ENCODE measurements at regions not wholly inside any gene's neighbourhood (a gene's known extent, or its start where the extent isn't known, plus 50 kb on each side); places are given as distances from the start of the nearest gene placed in this dataset.

GRCh38 chr10:124238367-124238766 is 145.0 kb upstream of the CHST15 start:
- Histone ChIP-seq H3K9ac (ENCODE audit: low read depth in 1 of 2, low read length in 2 of 2) (no peak overlapping the region), H3K4me1 (ENCODE audit: control insufficient read depth in 1 of 2, insufficient read depth in 2 of 2, low read length in 2 of 2) (no peaks in the 10 kb centered on the region), H3K4me3 (ENCODE audit: low read depth in 1 of 2, low read length in 2 of 2) (no peak overlapping the region)

GRCh38 chr10:124237282-124237961 is 144.0 kb upstream of the CHST15 start:
- Histone ChIP-seq H3K9ac (ENCODE audit: low read depth in 1 of 2, low read length in 2 of 2) (no peak overlapping the region), H3K36me3 (ENCODE audit: control insufficient read depth in 1 of 2, insufficient read depth in 2 of 2, low read length in 2 of 2) (no peaks in the 10 kb centered on the region)

More at GRCh38 chr10:124238367-124238766, 145.0 kb upstream of the CHST15 start:
- Histone ChIP-seq H3K27me3 (ENCODE audit: control insufficient read depth in 1 of 2, insufficient read depth in 2 of 2, low read length in 2 of 2) (no peaks in the 10 kb centered on the region), H3K9me3 (ENCODE audit: control insufficient read depth in 1 of 2, low read length in 2 of 2) (no peaks in the 10 kb centered on the region), H3K27ac (ENCODE audit: low read depth, low read length) (no peak overlapping the region), H3K36me3 (ENCODE audit: control insufficient read depth in 1 of 2, insufficient read depth in 2 of 2, low read length in 2 of 2) (no peaks in the 10 kb centered on the region)

GRCh38 chr10:124236816-124237215 is 143.4 kb upstream of the CHST15 start:
- no peaks in the 10 kb centered on the region for H3K27me3 ChIP-seq (ENCODE audit: control insufficient read depth in 1 of 2, insufficient read depth in 2 of 2, low read length in 2 of 2)
- H3K4me1 ChIP-seq (ENCODE audit: control insufficient read depth in 1 of 2, insufficient read depth in 2 of 2, low read length in 2 of 2) = no peaks in the 10 kb centered on the region
- no peak overlapping the region for H3K9ac ChIP-seq (ENCODE audit: low read depth in 1 of 2, low read length in 2 of 2)
- H3K36me3 ChIP-seq (ENCODE audit: control insufficient read depth in 1 of 2, insufficient read depth in 2 of 2, low read length in 2 of 2) = no peaks in the 10 kb centered on the region
- H3K27ac ChIP-seq (ENCODE audit: low read depth, low read length) = no peak overlapping the region
- H3K4me3 ChIP-seq (ENCODE audit: low read depth in 1 of 2, low read length in 2 of 2) = no peak overlapping the region
- no peaks in the 10 kb centered on the region for H3K9me3 ChIP-seq (ENCODE audit: control insufficient read depth in 1 of 2, low read length in 2 of 2)

More at GRCh38 chr10:124237282-124237961, 144.0 kb upstream of the CHST15 start:
- H3K27me3 ChIP-seq (ENCODE audit: control insufficient read depth in 1 of 2, insufficient read depth in 2 of 2, low read length in 2 of 2) = no peaks in the 10 kb centered on the region
- H3K27ac ChIP-seq (ENCODE audit: low read depth, low read length) = no peak overlapping the region
- no peak overlapping the region for H3K4me3 ChIP-seq (ENCODE audit: low read depth in 1 of 2, low read length in 2 of 2)
- H3K4me1 ChIP-seq (ENCODE audit: control insufficient read depth in 1 of 2, insufficient read depth in 2 of 2, low read length in 2 of 2) = no peaks in the 10 kb centered on the region
- H3K9me3 ChIP-seq (ENCODE audit: control insufficient read depth in 1 of 2, low read length in 2 of 2) = no peaks in the 10 kb centered on the region

- no peak overlapping the region for H3K27ac ChIP-seq (ENCODE audit: low read depth, low read length)
- no peaks in the 10 kb centered on the region for H3K27me3 ChIP-seq (ENCODE audit: control insufficient read depth in 1 of 2, insufficient read depth in 2 of 2, low read length in 2 of 2)
- no peak overlapping the region for H3K4me3 ChIP-seq (ENCODE audit: low read depth in 1 of 2, low read length in 2 of 2)
- no peaks in the 10 kb centered on the region for H3K4me1 ChIP-seq (ENCODE audit: control insufficient read depth in 1 of 2, insufficient read depth in 2 of 2, low read length in 2 of 2)
- no peak overlapping the region for H3K9ac ChIP-seq (ENCODE audit: low read depth in 1 of 2, low read length in 2 of 2)
- H3K9me3 ChIP-seq (ENCODE audit: control insufficient read depth in 1 of 2, low read length in 2 of 2) = no peaks in the 10 kb centered on the region
- no peaks in the 10 kb centered on the region for H3K36me3 ChIP-seq (ENCODE audit: control insufficient read depth in 1 of 2, insufficient read depth in 2 of 2, low read length in 2 of 2)
Measured at GRCh38 chr10:124236136-124236535, 142.7 kb upstream of the CHST15 start.

- Histone ChIP-seq H3K36me3 (ENCODE audit: control insufficient read depth in 1 of 2, insufficient read depth in 2 of 2, low read length in 2 of 2) (no peaks in the 10 kb centered on the region), H3K27me3 (ENCODE audit: control insufficient read depth in 1 of 2, insufficient read depth in 2 of 2, low read length in 2 of 2) (no peaks in the 10 kb centered on the region), H3K4me3 (ENCODE audit: low read depth in 1 of 2, low read length in 2 of 2) (no peak overlapping the region)
Measured at GRCh38 chr10:124235232-124235631, 141.8 kb upstream of the CHST15 start.

GRCh38 chr10:124233546-124234138 is 140.2 kb upstream of the CHST15 start:
- H3K9ac ChIP-seq (ENCODE audit: low read depth in 1 of 2, low read length in 2 of 2) = no peak overlapping the region
- no peak overlapping the region for H3K27ac ChIP-seq (ENCODE audit: low read depth, low read length)
- no peak overlapping the region for H3K4me3 ChIP-seq (ENCODE audit: low read depth in 1 of 2, low read length in 2 of 2)
- no peaks in the 10 kb centered on the region for H3K4me1 ChIP-seq (ENCODE audit: control insufficient read depth in 1 of 2, insufficient read depth in 2 of 2, low read length in 2 of 2)
- no peaks in the 10 kb centered on the region for H3K36me3 ChIP-seq (ENCODE audit: control insufficient read depth in 1 of 2, insufficient read depth in 2 of 2, low read length in 2 of 2)
- H3K9me3 ChIP-seq (ENCODE audit: control insufficient read depth in 1 of 2, low read length in 2 of 2) = peaks cover 0 to under 1% of the 10 kb centered on the region in 2 donors
- H3K27me3 ChIP-seq (ENCODE audit: control insufficient read depth in 1 of 2, insufficient read depth in 2 of 2, low read length in 2 of 2) = no peaks in the 10 kb centered on the region

More at GRCh38 chr10:124235232-124235631, 141.8 kb upstream of the CHST15 start:
- no peak overlapping the region for H3K27ac ChIP-seq (ENCODE audit: low read depth, low read length)
- H3K9me3 ChIP-seq (ENCODE audit: control insufficient read depth in 1 of 2, low read length in 2 of 2) = no peaks in the 10 kb centered on the region
- no peaks in the 10 kb centered on the region for H3K4me1 ChIP-seq (ENCODE audit: control insufficient read depth in 1 of 2, insufficient read depth in 2 of 2, low read length in 2 of 2)
- no peak overlapping the region for H3K9ac ChIP-seq (ENCODE audit: low read depth in 1 of 2, low read length in 2 of 2)

DNA sequence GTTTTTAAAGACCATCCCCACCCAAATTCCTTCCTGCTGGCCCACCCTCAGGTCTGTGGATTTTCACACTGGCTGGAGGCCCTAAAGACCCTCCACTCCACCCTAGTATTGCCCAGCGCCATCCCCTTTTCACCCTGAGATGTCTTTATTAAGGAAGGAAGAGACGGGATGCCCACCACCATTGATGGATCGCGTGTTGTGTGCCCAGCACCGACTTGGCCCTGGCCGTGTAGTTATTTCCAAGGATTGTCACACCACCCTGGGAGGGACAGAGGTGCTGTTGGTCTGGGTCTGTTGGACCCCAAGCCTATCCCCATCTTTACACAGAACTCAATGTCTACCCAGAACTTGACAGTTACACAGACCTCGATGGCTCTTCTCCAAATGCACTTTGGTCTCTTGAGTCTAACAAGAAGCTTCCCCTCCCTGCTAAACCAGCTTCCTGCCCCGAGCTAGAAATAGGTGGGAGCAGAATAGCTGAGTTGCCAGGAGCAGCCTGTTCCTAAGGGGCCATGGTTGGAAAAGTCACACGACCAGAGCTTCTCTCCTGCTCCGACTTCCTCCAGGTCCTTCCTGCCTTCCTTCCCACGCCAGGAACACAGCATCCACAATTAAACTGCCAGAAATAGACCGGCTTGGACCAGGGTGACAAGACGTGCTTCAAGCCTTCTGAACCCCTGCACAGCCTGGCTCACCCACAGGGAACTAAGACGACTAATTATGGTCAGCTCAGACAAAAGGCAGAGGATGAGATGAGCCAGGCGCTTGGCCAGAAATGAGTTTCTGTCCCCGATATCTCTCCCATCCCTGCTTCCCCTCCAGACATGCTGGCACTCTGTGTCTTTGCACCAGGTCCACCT is 139.5 kb upstream of the CHST15 start:
- H3K36me3 ChIP-seq (ENCODE audit: control insufficient read depth in 1 of 2, insufficient read depth in 2 of 2, low read length in 2 of 2) = no peaks in the 10 kb centered on the region
- no peaks in the 10 kb centered on the region for H3K4me1 ChIP-seq (ENCODE audit: control insufficient read depth in 1 of 2, insufficient read depth in 2 of 2, low read length in 2 of 2)
- no peak overlapping the region for H3K27ac ChIP-seq (ENCODE audit: low read depth, low read length)
- H3K4me3 ChIP-seq (ENCODE audit: low read depth in 1 of 2, low read length in 2 of 2) = no peak overlapping the region
- no peaks in the 10 kb centered on the region for H3K27me3 ChIP-seq (ENCODE audit: control insufficient read depth in 1 of 2, insufficient read depth in 2 of 2, low read length in 2 of 2)
- H3K9ac ChIP-seq (ENCODE audit: low read depth in 1 of 2, low read length in 2 of 2) = no peak overlapping the region
- H3K9me3 ChIP-seq (ENCODE audit: control insufficient read depth in 1 of 2, low read length in 2 of 2) = peaks cover 0 to 6% of the 10 kb centered on the region in 2 donors

- H3K4me1 ChIP-seq (ENCODE audit: control insufficient read depth in 1 of 2, insufficient read depth in 2 of 2, low read length in 2 of 2) = no peaks in the 10 kb centered on the region
- no peak overlapping the region for H3K4me3 ChIP-seq (ENCODE audit: low read depth in 1 of 2, low read length in 2 of 2)
- H3K36me3 ChIP-seq (ENCODE audit: control insufficient read depth in 1 of 2, insufficient read depth in 2 of 2, low read length in 2 of 2) = no peaks in the 10 kb centered on the region
- peaks cover 0 to 9% of the 10 kb centered on the region in 2 donors for H3K9me3 ChIP-seq (ENCODE audit: control insufficient read depth in 1 of 2, low read length in 2 of 2)
- no peak overlapping the region for H3K9ac ChIP-seq (ENCODE audit: low read depth in 1 of 2, low read length in 2 of 2)
- H3K27me3 ChIP-seq (ENCODE audit: control insufficient read depth in 1 of 2, insufficient read depth in 2 of 2, low read length in 2 of 2) = no peaks in the 10 kb centered on the region
- no peak overlapping the region for H3K27ac ChIP-seq (ENCODE audit: low read depth, low read length)
Measured at GRCh38 chr10:124231168-124232155, 138.1 kb upstream of the CHST15 start.

DNA sequence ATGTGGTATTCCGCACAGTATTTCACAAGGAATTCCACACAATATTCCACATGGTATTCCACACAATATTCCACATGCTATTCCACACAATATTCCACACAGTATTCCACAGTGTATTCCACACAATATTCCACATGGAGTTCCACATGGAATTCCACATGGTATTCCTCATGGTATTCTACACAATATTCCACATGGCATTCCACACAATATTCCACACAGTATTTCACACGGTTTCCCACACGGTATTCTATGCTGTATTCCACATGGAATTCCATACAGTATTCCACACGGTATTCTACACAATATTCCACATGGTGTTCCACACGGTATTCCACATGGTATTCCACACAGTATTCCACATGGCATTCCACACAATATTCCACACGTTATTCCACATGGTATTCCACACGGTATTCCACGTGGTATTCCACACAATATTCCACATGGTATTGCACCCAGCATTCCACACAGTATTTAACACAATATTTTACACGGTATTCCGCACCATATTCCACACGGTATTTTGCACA is 137.3 kb upstream of the CHST15 start:
- Histone ChIP-seq H3K4me3 (ENCODE audit: low read depth in 1 of 2, low read length in 2 of 2) (no peak overlapping the region), H3K36me3 (ENCODE audit: control insufficient read depth in 1 of 2, insufficient read depth in 2 of 2, low read length in 2 of 2) (no peaks in the 10 kb centered on the region), H3K4me1 (ENCODE audit: control insufficient read depth in 1 of 2, insufficient read depth in 2 of 2, low read length in 2 of 2) (no peaks in the 10 kb centered on the region), H3K27ac (ENCODE audit: low read depth, low read length) (no peak overlapping the region), H3K9ac (ENCODE audit: low read depth in 1 of 2, low read length in 2 of 2) (no peak overlapping the region), H3K27me3 (ENCODE audit: control insufficient read depth in 1 of 2, insufficient read depth in 2 of 2, low read length in 2 of 2) (no peaks in the 10 kb centered on the region), H3K9me3 (ENCODE audit: control insufficient read depth in 1 of 2, low read length in 2 of 2) (peaks cover 0 to 9% of the 10 kb centered on the region in 2 donors)
